ENCODE measurements at regions not wholly inside any gene's neighbourhood (a gene's known extent, or its start where the extent isn't known, plus 50 kb on each side); places are given as distances from the start of the nearest gene placed in this dataset.

DNA sequence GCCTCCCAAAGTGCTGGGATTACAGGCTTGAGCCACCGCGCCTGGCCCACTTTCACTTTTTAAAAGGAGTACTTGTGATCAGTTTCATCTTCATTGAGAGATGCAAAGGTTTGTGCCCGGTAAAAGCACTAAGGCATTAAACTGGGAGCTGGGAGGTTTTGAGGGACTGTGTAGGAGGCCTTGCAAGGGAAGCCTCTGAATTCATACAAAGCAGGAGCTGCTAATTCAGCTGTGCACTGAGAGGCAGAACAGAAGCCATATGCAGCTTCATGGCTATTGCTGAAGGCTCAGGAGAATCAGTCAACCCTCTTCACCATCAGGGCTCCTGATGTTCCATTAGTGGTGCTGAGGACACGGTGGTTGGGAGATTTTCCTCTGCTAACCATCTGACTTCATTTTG is 77.7 kb downstream of the GPR88 start:
- TF ChIP-seq POLR2AphosphoS5 (IDR thresholded peaks at IDR 0.05; ENCODE audit: low read depth, low read length) (no peak), POLR2A (IDR thresholded peaks at IDR 0.05; ENCODE audit: low read depth, low read length) (no peak), TAF1 (IDR thresholded peaks at IDR 0.05; ENCODE audit: borderline replicate concordance, low read depth, low read length) (no peak)
- no peak for FAIRE-seq
- no peak for DNase-seq (ENCODE audit: insufficient read length)

DNA sequence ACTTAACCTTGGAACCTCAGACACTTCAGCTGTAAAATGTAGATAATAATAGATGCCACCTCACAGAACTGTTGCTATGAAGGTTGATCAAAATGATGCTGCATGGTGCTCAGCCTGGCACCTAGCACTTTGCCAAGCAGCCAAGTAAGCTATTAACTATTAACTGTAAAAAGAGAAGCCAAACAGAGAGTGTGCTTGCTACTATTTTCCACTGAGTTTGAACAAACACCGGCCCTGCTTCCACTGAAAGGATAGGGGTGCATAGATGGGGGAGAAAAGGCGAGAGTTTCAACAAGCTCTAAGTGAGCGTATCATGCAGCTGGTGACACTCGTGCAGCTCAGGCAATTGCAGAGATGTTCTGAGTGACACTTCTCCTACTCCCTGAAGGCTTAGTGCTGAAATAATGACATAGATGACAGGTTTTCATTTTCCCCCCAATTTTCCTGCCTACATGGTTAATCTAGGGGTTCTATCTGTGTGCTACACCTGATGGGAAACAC is 78.2 kb downstream of the GPR88 start:
- DNase-seq (ENCODE audit: insufficient read length) (no peak), FAIRE-seq (no peak)
- TF ChIP-seq TAF1 (IDR thresholded peaks at IDR 0.05; ENCODE audit: borderline replicate concordance, low read depth, low read length) (no peak), POLR2AphosphoS5 (IDR thresholded peaks at IDR 0.05; ENCODE audit: low read depth, low read length) (no peak), POLR2A (IDR thresholded peaks at IDR 0.05; ENCODE audit: low read depth, low read length) (no peak)

DNA sequence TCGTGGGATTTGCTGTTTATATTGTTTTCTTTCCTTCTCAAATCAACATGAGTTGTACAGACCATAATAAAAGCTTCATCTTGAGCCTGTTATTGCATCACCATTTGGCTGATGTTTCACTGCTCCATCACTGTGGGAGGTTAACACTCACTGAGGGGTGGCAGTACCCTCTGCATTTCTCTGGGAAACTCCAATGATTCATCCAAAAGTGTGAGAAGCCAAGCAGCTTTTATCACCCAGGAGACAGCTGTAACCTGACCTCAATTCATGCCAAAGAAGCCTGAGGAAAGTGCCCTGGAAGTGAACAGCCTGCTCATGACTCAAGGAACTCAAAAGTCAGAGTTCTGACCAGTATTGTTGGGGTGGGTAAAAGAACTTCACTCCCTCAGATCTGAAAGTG is 84.1 kb downstream of the GPR88 start:
- DNase-seq (ENCODE audit: insufficient read length), result no peak
- no peak for TF ChIP-seq POLR2A (IDR thresholded peaks at IDR 0.05; ENCODE audit: low read depth, low read length)
- TF ChIP-seq TAF1 (IDR thresholded peaks at IDR 0.05; ENCODE audit: borderline replicate concordance, low read depth, low read length), result no peak
- no peak for TF ChIP-seq POLR2AphosphoS5 (IDR thresholded peaks at IDR 0.05; ENCODE audit: low read depth, low read length)
- FAIRE-seq, result no peak

DNA sequence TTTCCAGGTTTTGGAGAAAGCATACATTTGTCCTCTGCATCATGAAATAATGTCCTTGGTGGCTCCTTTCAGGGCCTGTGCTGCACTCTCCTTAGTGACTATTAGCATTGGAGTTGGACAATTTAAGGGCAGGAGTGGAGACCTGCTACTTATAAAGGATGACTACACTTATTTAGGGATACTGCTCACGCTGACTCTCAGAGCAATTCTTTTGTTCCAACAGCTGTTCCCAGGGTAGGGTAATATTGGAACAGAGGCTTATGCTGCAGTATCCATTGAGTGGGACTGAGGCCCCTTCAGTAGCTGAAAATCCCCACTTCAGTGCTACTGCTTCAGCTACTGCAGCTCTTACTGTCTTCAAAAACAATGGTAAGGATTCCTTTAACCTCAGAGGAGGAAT is 84.6 kb downstream of the GPR88 start:
- DNase-seq (ENCODE audit: insufficient read length) (no peak), FAIRE-seq (no peak)
- TF ChIP-seq POLR2A (IDR thresholded peaks at IDR 0.05; ENCODE audit: low read depth, low read length) (no peak), POLR2AphosphoS5 (IDR thresholded peaks at IDR 0.05; ENCODE audit: low read depth, low read length) (no peak), TAF1 (IDR thresholded peaks at IDR 0.05; ENCODE audit: borderline replicate concordance, low read depth, low read length) (no peak)

DNA sequence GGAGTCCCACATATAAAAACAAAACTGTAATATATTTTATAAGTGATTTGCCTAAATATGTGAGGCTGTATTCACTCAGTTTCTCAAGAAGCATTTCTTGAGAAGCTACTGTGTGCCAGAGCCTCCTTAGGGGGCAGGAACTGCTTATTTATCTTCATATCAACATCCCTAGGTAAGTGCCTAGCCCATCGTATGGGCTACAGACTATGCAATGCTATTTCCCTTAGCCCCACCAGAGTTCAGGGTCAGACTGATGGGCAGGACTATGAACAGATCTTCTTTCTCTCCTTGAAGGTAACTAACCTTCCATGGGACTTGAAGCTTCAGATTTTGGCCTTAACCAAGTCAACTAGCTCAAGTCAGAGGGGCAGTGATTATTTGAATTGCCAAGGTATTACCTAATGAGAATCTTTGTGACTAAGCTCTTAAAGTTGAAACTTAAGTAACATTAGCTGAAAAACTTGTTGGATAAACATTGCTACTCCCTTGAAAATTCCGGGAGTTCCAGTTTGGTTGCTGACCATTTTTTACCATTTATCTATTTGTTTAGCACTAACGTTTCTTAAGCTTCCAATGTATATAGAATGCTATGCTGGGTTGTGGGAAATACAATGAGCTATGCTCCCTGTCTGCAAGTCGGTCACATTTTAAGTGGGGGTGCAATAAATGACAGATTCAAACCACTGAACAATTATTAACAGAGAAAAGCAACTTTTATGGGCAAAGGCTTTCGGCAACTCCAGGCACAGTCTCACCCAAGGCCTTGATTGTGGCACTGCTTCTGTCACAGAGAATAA is 85.2 kb downstream of the GPR88 start:
- no peak for FAIRE-seq
- no peak for TF ChIP-seq POLR2A (IDR thresholded peaks at IDR 0.05; ENCODE audit: low read depth, low read length)
- TF ChIP-seq POLR2AphosphoS5 (IDR thresholded peaks at IDR 0.05; ENCODE audit: low read depth, low read length), result no peak
- TF ChIP-seq TAF1 (IDR thresholded peaks at IDR 0.05; ENCODE audit: borderline replicate concordance, low read depth, low read length), result no peak

DNA sequence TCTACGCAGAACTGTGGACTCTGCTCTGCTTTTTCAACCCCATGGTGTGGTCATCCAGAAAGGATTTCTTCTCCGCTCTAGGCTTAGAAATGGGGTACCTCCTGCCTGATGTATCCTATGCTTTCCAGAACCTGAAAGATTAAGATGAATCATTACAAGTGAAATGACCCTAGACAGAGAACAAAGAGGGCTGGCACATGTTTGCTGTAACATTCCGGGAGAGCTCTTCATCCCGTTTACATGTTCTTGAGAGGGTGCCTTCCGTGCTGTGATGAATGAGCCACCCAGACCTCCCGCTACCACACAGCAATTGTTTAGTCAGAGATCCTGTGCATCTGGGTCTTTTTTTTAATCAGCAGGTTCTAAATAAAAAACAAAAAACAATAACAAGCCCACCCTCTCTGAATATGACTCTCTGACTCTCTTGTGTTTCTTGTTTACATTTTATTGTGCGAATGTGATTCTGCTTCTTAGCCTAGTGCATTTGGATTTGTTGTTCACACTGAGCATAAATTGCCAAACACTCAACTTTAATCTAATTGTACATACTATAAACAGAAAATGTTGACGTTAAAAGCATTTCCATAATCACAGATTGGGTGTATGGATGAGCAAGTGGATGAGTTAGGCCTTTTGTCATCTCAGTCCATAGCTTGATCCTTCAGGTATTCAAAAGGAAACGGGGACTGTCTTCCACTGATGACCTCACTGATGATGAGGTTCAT is 87.1 kb downstream of the GPR88 start:
- TF ChIP-seq POLR2AphosphoS5 (IDR thresholded peaks at IDR 0.05; ENCODE audit: low read depth, low read length), result no peak
- no peak for TF ChIP-seq TAF1 (IDR thresholded peaks at IDR 0.05; ENCODE audit: borderline replicate concordance, low read depth, low read length)
- no peak for TF ChIP-seq POLR2A (IDR thresholded peaks at IDR 0.05; ENCODE audit: low read depth, low read length)
- FAIRE-seq (peak; percentile 46), DNase-seq (ENCODE audit: insufficient read length) (no peak)

More for the DNA sequence above, 85.2 kb downstream of the GPR88 start:
- DNase-seq (ENCODE audit: insufficient read length), result no peak

DNA sequence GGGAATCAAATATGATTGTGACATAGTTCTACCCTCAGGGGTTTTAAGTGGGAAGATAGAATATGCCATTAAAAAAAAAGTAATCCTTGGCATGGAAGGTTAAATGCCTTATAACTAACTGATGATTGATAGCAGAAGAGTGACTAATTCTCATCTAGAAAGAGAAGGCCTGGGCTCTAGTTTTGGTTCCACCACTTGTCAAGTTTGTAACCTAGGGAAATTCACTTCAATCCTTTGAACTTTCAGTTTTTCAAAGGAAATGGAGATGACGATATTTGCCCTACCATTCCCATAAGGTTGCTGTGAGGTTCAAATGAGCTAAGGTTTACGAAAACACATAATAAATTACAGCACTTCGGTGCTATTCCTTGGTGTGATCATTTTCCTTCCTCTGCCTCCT is 88.5 kb downstream of the GPR88 start:
- FAIRE-seq (no peak), DNase-seq (ENCODE audit: insufficient read length) (no peak)
- TF ChIP-seq POLR2A (IDR thresholded peaks at IDR 0.05; ENCODE audit: low read depth, low read length) (no peak), TAF1 (IDR thresholded peaks at IDR 0.05; ENCODE audit: borderline replicate concordance, low read depth, low read length) (no peak), POLR2AphosphoS5 (IDR thresholded peaks at IDR 0.05; ENCODE audit: low read depth, low read length) (no peak)

DNA sequence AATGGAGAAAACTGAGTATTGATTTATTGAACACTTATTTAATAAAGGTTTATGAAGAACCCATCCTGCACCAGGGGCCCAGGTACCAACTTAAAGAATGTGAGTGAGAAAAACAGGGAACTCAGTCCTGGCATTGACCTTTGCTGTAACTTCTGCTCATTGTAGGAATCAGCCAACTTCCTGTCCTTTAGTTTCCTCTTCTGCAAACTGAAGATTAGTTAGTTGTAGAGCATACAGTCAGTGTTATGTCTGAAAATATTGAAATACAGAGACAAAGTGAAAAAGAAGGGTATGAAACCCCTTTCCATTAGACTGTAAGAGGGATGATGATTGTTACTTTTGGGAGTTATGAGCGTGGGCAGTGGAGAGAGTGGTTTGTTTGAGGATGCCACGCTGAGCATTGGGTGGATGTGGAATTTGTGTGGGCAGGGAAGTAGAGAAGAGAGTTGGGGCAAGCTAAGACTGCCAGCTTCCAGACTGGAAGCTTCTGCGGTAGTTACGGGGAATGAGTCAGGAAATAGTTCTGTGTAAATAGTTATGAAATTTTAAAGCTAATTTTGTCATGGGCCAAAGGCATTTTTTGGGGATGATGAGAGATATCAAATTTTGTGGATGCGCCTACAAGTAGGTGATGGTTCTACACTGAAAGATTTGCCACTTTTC is 89.2 kb downstream of the GPR88 start:
- TF ChIP-seq POLR2A (IDR thresholded peaks at IDR 0.05; ENCODE audit: low read depth, low read length) (no peak), POLR2AphosphoS5 (IDR thresholded peaks at IDR 0.05; ENCODE audit: low read depth, low read length) (no peak)
- no peak for DNase-seq (ENCODE audit: insufficient read length)
- peak; percentile 53 for FAIRE-seq

DNA sequence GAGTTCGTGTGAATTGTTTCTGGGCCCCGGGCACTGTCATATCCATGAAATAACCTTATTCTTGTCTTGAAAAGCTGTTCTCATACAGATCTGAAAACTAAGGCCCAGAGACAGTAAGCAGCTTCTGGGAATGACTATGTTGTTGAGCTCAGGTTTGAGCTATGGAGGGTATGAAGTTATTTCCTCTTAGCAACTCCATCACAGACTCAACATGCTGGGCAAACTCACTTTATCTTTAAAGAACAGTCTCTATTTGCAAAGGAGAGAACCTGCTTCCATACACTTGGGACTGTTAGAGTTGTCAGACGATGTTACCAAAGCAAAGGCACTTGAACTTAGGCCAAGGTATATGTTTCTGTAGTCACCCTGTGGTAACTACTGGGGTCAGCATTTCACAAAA is 90.0 kb downstream of the GPR88 start:
- FAIRE-seq, result no peak
- no peak for TF ChIP-seq TAF1 (IDR thresholded peaks at IDR 0.05; ENCODE audit: borderline replicate concordance, low read depth, low read length)
- no peak for TF ChIP-seq POLR2A (IDR thresholded peaks at IDR 0.05; ENCODE audit: low read depth, low read length)
- TF ChIP-seq POLR2AphosphoS5 (IDR thresholded peaks at IDR 0.05; ENCODE audit: low read depth, low read length), result no peak
- no peak for DNase-seq (ENCODE audit: insufficient read length)

DNA sequence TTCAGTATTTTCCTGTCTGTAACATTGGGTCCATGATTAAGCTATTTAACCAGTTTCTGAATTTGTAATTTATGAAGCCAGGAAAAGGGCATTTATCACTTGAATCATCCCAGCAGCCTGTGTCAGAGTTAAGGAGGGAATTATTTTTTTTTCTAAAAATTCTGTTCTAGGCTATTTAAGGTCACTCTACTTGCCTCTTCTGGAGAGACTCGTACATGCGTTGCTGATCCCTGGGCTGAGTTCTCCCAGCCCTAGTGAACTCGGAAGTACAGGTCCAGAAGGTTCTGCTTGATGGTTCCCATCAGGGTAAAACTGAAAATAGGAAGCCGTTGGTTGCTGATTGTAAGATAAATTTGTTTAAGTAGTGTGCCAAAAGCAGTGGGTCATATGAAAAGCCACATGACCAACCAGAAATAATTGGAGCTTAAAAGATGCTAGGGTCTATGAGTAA is 90.7 kb downstream of the GPR88 start:
- no peak for DNase-seq (ENCODE audit: insufficient read length)
- FAIRE-seq, result no peak
- TF ChIP-seq TAF1 (IDR thresholded peaks at IDR 0.05; ENCODE audit: borderline replicate concordance, low read depth, low read length) (no peak), POLR2A (IDR thresholded peaks at IDR 0.05; ENCODE audit: low read depth, low read length) (no peak), POLR2AphosphoS5 (IDR thresholded peaks at IDR 0.05; ENCODE audit: low read depth, low read length) (no peak)

DNA sequence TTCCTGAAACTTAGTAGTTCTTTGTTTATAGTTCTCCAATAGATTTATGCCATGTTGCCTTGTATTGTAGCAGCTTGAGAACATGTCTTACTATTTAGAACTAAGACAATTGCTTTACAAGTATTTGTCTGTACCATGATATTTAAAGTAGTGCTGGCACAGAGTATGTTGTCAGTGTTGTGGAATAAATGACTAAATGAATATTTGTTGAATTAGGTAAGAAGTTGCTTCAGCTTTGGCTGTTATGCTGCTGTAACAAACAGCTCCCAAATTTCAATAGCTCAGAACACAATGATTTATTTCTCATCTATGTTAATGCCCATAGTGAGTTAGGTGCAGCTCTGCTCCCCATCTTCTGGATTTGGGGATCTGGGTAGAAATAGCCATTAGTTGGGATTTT is 90.2 kb upstream of the VCAM1 start:
- DNase-seq (ENCODE audit: insufficient read length) (no peak), FAIRE-seq (no peak)
- TF ChIP-seq TAF1 (IDR thresholded peaks at IDR 0.05; ENCODE audit: borderline replicate concordance, low read depth, low read length) (no peak), POLR2AphosphoS5 (IDR thresholded peaks at IDR 0.05; ENCODE audit: low read depth, low read length) (no peak), POLR2A (IDR thresholded peaks at IDR 0.05; ENCODE audit: low read depth, low read length) (no peak)
